GM12878 (cell line): ENCODE measurements at regions not wholly inside any gene's neighbourhood (a gene's known extent, or its start where the extent isn't known, plus 50 kb on each side); places are given as distances from the start of the nearest gene placed in this dataset.

ENCODE experiments used
- ATAC-seq: fragments of 200-7000 bp; cut with Tn5 transposase; 3 replicates; pipeline ENCODE4 v1.9.1; 2020; ENCODE audit warnings: mild to moderate bottlenecking, moderate library complexity
- BruUV-seq: library from RNA; stranded (reverse); fragments of 400-500 nt; replicated peaks from 2 replicates; lab custom pipeline; 2021; lab: Mats Ljungman, UMichigan
- CTCF ChIA-PET: fragments of 300-600 bp; sonication (Branson Sonifier 250); formaldehyde crosslinking; extraction: SDS; loops from one replicate; lab custom pipeline; 2021; ENCODE audit warnings: inconsistent platforms; lab: Yijun Ruan, JAX
- POLR2A ChIA-PET: fragments of 350-600 bp; formaldehyde crosslinking; extraction: SDS; loops from one replicate; lab custom pipeline; 2021; ENCODE audit warnings: inconsistent platforms; lab: Charles Lee
- RAD21 ChIA-PET: fragments of 300-600 bp; sonication (Branson Sonifier 250); formaldehyde crosslinking; loops from one replicate; lab custom pipeline; 2023; ENCODE audit warnings: antibody characterized with exemption; ENCODE audit not compliant: unreplicated experiment; lab: Charles Lee
- SMC1A ChIA-PET: fragments of 300-600 bp; sonication (Branson Sonifier 250); formaldehyde crosslinking; loops from one replicate; lab custom pipeline; 2023; ENCODE audit not compliant: unreplicated experiment, uncharacterized antibody; lab: Charles Lee
- DNase-seq: peaks from one replicate; pipeline ENCODE4 v3.0.0-alpha.2; 2011; ENCODE audit warnings: low read depth, low spot score
- FAIRE-seq: peaks from 3 replicates; lab custom pipeline; 2011; peaks lifted over from hg19 to GRCh38; lab: Jason Lieb, UNC
- H2AFZ ChIP-seq: 2 replicates; pipeline ENCODE4 v1.6.0; 2011; ENCODE audit warnings: low read depth, low read length, control low read depth; ENCODE audit not compliant: control insufficient read depth
- H3K27ac ChIP-seq: 2 replicates; pipeline ENCODE4 v1.5.1; 2011; ENCODE audit warnings: control low read depth; ENCODE audit not compliant: control insufficient read depth, insufficient read depth
- H3K27me3 ChIP-seq, 2 experiments: replicated peaks in 1 of 2; 2 replicates each; pipeline versions ENCODE4 v1.6.0 to v1.6.1; 2011; ENCODE audit warnings: low read length in 1 of 2; ENCODE audit not compliant: control insufficient read depth in 2 of 2, insufficient read depth in 2 of 2
- H3K36me3 ChIP-seq, 2 experiments: 2 replicates each; pipeline ENCODE4 v1.5.1; 2011; ENCODE audit warnings: low read length in 1 of 2; ENCODE audit not compliant: control insufficient read depth in 2 of 2, insufficient read depth in 2 of 2
- H3K4me1 ChIP-seq: 2 replicates; pipeline ENCODE4 v1.6.1; 2011; ENCODE audit warnings: mild to moderate bottlenecking, low read length, moderate library complexity, mixed read lengths; ENCODE audit not compliant: control insufficient read depth, insufficient read depth
- H3K4me2 ChIP-seq: 2 replicates; pipeline ENCODE4 v1.6.0; 2011; ENCODE audit warnings: control low read depth; ENCODE audit not compliant: control insufficient read depth, insufficient read depth
- H3K4me3 ChIP-seq: fragments of 200-600 bp; sonication (generic); 2 replicates; pipeline ENCODE4 v1.5.1; 2016
- H3K79me2 ChIP-seq: 2 replicates; pipeline ENCODE4 v1.6.0; 2011; ENCODE audit warnings: low read length; ENCODE audit not compliant: control insufficient read depth, insufficient read depth
- H3K9ac ChIP-seq: 2 replicates; pipeline ENCODE4 v1.8.0; 2011; ENCODE audit warnings: low read length, control low read depth, mixed read lengths; ENCODE audit not compliant: control insufficient read depth, insufficient read depth
- H3K9me3 ChIP-seq: replicated peaks from 3 replicates; pipeline ENCODE4 v1.5.1; 2011; ENCODE audit warnings: mild to moderate bottlenecking, low read length; ENCODE audit not compliant: control insufficient read depth, insufficient read depth
- H4K20me1 ChIP-seq: 2 replicates; pipeline ENCODE4 v1.6.0; 2011; ENCODE audit not compliant: control insufficient read depth, insufficient read depth
- ASH2L ChIP-seq: fragments of 300-600, 200-600 bp; sonication (generic); IDR thresholded peaks from 2 replicates; pipeline ENCODE4 v1.6.1; 2017; ENCODE audit warnings: low read depth, mild to moderate bottlenecking, borderline replicate concordance
- HCFC1 ChIP-seq: fragments of 150-350 bp; IDR thresholded peaks from 2 replicates; pipeline ENCODE4 v1.6.1; 2014; ENCODE audit warnings: low read length
- HDAC2 ChIP-seq: fragments of 200-600 bp; sonication (generic); IDR thresholded peaks from 2 replicates; pipeline ENCODE4 v1.6.1; 2017
- IKZF1 ChIP-seq: fragments of 450-650 bp; conservative IDR thresholded peaks from 2 replicates; pipeline ENCODE4 v1.6.1; 2017; ENCODE audit warnings: antibody characterized with exemption, mild to moderate bottlenecking
- KLF5 ChIP-seq: fragments of 450-650 bp; IDR thresholded peaks from 2 replicates; pipeline ENCODE4 v1.6.1; 2014; ENCODE audit warnings: mild to moderate bottlenecking; ENCODE audit not compliant: partially characterized antibody
- NFXL1 ChIP-seq: fragments of 450-650 bp; IDR thresholded peaks from 2 replicates; pipeline ENCODE4 v1.6.1; 2017; ENCODE audit warnings: antibody characterized with exemption, mild to moderate bottlenecking, borderline replicate concordance
- NR2C2 ChIP-seq: IDR thresholded peaks from 2 replicates; pipeline ENCODE4 v1.6.1; 2011; ENCODE audit warnings: borderline replicate concordance, low read depth; ENCODE audit not compliant: control insufficient read depth, insufficient read length
- NRF1 ChIP-seq: conservative IDR thresholded peaks from 2 replicates; pipeline ENCODE4 v1.6.1; 2011; ENCODE audit warnings: mild to moderate bottlenecking, low read depth, low read length, improper control_type of control experiment
- RCOR1 ChIP-seq: conservative IDR thresholded peaks from 2 replicates; pipeline ENCODE4 v1.6.1; 2012; ENCODE audit warnings: low read depth, low read length, improper control_type of control experiment
- ZNF622 ChIP-seq: fragments of 450-650 bp; IDR thresholded peaks from 2 replicates; pipeline ENCODE4 v1.6.1; 2017; ENCODE audit warnings: mild to moderate bottlenecking, inconsistent platforms
- ZSCAN29 ChIP-seq: fragments of 450-650 bp; IDR thresholded peaks from 2 replicates; pipeline ENCODE4 v1.6.1; 2017; ENCODE audit warnings: mild to moderate bottlenecking, moderate library complexity
- WGBS: methylation state at CpG from one replicate; pipeline ENCODE4 v1.1.6; 2016; ENCODE audit warnings: low lambda C conversion rate; ENCODE audit not compliant: insufficient replicate concordance, insufficient coverage; ENCODE audit errors: missing lambda C conversion rate; 5-methylcytosine and 5-hydroxymethylcytosine counted together
- in situ Hi-C: fragments of 300-500 bp; cut with MboI; formaldehyde crosslinking; loops from 9 replicates; pipeline ENCODE4 v1.14.3; 2018; ENCODE audit warnings: mixed read lengths
- intact Hi-C: fragments of 100-400 bp; cut with micrococcal nuclease; formaldehyde crosslinking; loops from one replicate; pipeline ENCODE4 v1.14.2; 2022; ENCODE audit not compliant: unreplicated experiment
- TF ChIP-seq, protein P1 (sequence below): fragments of 450-650 bp; IDR thresholded peaks from 2 replicates; pipeline ENCODE4 v1.6.1; 2016; ENCODE audit warnings: mild to moderate bottlenecking, moderate library complexity, borderline replicate concordance
- TF ChIP-seq, protein P2 (sequence below): fragments of 450-650 bp; IDR thresholded peaks from 2 replicates; pipeline ENCODE4 v1.6.1; 2017; ENCODE audit warnings: low read depth, mild to moderate bottlenecking, moderate library complexity
- TF ChIP-seq, protein P3 (sequence below): IDR thresholded peaks from 2 replicates; pipeline ENCODE4 v1.6.1; 2011; ENCODE audit warnings: borderline replicate concordance, low read depth, mild to moderate bottlenecking, moderate library complexity, low read length; ENCODE audit not compliant: insufficient read depth, poor library complexity, severe bottlenecking

DNA sequence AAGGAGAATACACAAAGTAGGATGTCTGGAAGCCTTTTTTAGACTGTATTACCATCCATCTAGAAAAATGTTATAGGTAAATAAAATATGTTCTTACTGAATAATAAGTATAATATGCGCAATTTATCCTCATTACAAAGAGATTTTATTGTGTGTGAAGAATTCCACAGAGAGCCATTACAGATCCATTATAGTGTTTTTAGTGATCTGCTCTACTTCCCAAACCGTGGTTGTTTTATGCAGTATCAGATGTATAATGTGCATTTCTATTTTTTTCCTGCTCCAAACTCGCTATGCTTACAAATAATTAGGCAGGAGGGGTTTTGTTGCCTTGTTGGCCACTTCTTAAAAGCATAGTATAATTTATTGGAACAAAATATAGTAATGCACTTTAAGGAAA lies 447.8 kb downstream of the USP25 start:
- ATAC-seq (no peak), DNase-seq (no peak), FAIRE-seq (no peak)
- Histone ChIP-seq H3K9me3 (no peaks in the 10 kb centered on the region), H3K36me3 (no peaks in the 10 kb centered on the region), H3K4me3 (no peak overlapping the region), H3K27ac (no peak overlapping the region), H3K4me1 (no peaks in the 10 kb centered on the region), H3K27me3 (no peaks in the 10 kb centered on the region), H4K20me1 (no peaks in the 10 kb centered on the region), H3K9ac (no peak overlapping the region), H3K79me2 (no peaks in the 10 kb centered on the region), H2AFZ (no peak overlapping the region), H3K4me2 (no peak overlapping the region)
- ChIA-PET RAD21 (no interaction called here), POLR2A (no interaction called here), SMC1A (no interaction called here), CTCF (interaction anchor here (1.3 kb wide), 1 partner anchor 152 kb away, joined by 3 read pairs; no protein-coding TSS in a partner anchor)
- intact Hi-C loops (no loop called here), in situ Hi-C loops (no loop called here)
- BruUV-seq: no TSS peak
- WGBS: 28% methylated on average over 3 of the region's 3 CpGs
- TF ChIP-seq NRF1 (no peak), ZSCAN29 (no peak), NR2C2 (no peak), IKZF1 (no peak), NFXL1 (no peak), HDAC2 (no peak), ZNF622 (no peak), RCOR1 (no peak), KLF5 (no peak), HCFC1 (no peak), ASH2L (no peak)
- TF ChIP-seq, protein P1, sequence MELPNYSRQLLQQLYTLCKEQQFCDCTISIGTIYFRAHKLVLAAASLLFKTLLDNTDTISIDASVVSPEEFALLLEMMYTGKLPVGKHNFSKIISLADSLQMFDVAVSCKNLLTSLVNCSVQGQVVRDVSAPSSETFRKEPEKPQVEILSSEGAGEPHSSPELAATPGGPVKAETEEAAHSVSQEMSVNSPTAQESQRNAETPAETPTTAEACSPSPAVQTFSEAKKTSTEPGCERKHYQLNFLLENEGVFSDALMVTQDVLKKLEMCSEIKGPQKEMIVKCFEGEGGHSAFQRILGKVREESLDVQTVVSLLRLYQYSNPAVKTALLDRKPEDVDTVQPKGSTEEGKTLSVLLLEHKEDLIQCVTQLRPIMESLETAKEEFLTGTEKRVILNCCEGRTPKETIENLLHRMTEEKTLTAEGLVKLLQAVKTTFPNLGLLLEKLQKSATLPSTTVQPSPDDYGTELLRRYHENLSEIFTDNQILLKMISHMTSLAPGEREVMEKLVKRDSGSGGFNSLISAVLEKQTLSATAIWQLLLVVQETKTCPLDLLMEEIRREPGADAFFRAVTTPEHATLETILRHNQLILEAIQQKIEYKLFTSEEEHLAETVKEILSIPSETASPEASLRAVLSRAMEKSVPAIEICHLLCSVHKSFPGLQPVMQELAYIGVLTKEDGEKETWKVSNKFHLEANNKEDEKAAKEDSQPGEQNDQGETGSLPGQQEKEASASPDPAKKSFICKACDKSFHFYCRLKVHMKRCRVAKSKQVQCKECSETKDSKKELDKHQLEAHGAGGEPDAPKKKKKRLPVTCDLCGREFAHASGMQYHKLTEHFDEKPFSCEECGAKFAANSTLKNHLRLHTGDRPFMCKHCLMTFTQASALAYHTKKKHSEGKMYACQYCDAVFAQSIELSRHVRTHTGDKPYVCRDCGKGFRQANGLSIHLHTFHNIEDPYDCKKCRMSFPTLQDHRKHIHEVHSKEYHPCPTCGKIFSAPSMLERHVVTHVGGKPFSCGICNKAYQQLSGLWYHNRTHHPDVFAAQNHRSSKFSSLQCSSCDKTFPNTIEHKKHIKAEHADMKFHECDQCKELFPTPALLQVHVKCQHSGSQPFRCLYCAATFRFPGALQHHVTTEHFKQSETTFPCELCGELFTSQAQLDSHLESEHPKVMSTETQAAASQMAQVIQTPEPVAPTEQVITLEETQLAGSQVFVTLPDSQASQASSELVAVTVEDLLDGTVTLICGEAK: no peak
- TF ChIP-seq, protein P2, sequence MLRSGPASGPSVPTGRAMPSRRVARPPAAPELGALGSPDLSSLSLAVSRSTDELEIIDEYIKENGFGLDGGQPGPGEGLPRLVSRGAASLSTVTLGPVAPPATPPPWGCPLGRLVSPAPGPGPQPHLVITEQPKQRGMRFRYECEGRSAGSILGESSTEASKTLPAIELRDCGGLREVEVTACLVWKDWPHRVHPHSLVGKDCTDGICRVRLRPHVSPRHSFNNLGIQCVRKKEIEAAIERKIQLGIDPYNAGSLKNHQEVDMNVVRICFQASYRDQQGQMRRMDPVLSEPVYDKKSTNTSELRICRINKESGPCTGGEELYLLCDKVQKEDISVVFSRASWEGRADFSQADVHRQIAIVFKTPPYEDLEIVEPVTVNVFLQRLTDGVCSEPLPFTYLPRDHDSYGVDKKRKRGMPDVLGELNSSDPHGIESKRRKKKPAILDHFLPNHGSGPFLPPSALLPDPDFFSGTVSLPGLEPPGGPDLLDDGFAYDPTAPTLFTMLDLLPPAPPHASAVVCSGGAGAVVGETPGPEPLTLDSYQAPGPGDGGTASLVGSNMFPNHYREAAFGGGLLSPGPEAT: no peak
- TF ChIP-seq, protein P3, sequence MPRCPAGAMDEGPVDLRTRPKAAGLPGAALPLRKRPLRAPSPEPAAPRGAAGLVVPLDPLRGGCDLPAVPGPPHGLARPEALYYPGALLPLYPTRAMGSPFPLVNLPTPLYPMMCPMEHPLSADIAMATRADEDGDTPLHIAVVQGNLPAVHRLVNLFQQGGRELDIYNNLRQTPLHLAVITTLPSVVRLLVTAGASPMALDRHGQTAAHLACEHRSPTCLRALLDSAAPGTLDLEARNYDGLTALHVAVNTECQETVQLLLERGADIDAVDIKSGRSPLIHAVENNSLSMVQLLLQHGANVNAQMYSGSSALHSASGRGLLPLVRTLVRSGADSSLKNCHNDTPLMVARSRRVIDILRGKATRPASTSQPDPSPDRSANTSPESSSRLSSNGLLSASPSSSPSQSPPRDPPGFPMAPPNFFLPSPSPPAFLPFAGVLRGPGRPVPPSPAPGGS: no peak
- TF ChIP-seq, all 136 proteins: peak for 0
